Skeletal muscle satellite cell (primary cell): ENCODE measurements at regions not wholly inside any gene's neighbourhood (a gene's known extent, or its start where the extent isn't known, plus 50 kb on each side); places are given as distances from the start of the nearest gene placed in this dataset.
A peak's percentile ranks its signal among the peaks of the same experiment; 100 is the strongest.

Experiments used
- H3K27me3 ChIP-seq: 2 replicates; pipeline ENCODE4 v1.7.0; 2013; ENCODE audit warnings: low read length; ENCODE audit not compliant: control insufficient read depth, insufficient read depth
- H3K36me3 ChIP-seq: 2 replicates; pipeline ENCODE4 v1.7.0; 2013; ENCODE audit warnings: mild to moderate bottlenecking, control low read depth, low read length; ENCODE audit not compliant: insufficient read depth
- H3K4me1 ChIP-seq: 2 replicates; pipeline ENCODE4 v1.7.0; 2013; ENCODE audit warnings: low read length; ENCODE audit not compliant: control insufficient read depth, insufficient read depth
- H3K4me2 ChIP-seq: 2 replicates; pipeline ENCODE4 v1.7.0; 2013; ENCODE audit warnings: mild to moderate bottlenecking, low read length
- H3K4me3 ChIP-seq: 2 replicates; pipeline ENCODE4 v1.7.0; 2013; ENCODE audit warnings: low read length
- H3K9ac ChIP-seq: 2 replicates; pipeline ENCODE4 v1.7.0; 2013; ENCODE audit warnings: mild to moderate bottlenecking, low read depth, low read length, moderate library complexity
- H3K9me3 ChIP-seq: replicated peaks from 2 replicates; pipeline ENCODE4 v1.7.0; 2013; ENCODE audit warnings: mild to moderate bottlenecking, control low read depth, low read length

DNA sequence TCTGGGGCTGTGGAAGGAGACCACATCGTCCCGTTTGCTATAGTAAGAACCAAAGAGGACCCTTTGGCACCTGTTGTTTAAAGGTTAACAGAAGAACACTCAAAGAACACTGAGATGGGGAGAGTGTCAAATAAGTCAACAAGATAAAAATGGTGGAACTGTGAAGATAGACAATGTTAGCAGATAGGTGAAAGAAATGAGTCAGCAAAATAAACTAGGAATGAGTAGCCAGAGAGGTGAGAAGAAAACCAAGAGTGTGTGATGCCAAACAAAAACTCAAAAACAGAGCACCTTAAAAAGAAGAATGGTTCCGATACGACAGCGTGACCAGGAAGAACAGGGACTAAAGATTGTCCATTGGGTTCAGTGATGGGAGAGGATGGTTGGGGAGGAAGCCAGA, 74.7 kb upstream of the PIWIL1 start:
- Histone ChIP-seq H3K9ac (no peak overlapping the region), H3K4me3 (no peak overlapping the region), H3K27me3 (no peaks in the 10 kb centered on the region), H3K9me3 (peaks cover 3% of the 10 kb centered on the region), H3K4me1 (no peaks in the 10 kb centered on the region), H3K36me3 (no peaks in the 10 kb centered on the region), H3K4me2 (no peak overlapping the region)

DNA sequence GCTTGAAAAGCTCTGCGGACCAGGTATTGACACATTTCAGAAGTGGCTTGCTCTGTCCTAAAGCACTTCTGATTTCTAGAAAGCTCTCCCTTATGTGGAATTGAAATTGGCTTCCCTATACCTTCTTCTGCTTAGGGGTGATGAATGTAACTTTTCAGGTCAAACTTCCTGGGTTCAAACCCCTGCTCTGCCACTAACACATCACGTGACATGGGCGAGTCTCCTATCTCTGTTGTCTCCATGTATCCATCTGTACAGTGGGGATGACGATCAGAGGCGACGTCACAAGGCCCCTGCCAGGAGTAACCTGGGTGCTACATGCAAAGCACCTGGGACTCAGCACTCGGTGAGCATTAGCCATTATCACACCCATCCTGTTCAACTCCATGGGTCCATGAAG, 73.7 kb upstream of the PIWIL1 start:
- Histone ChIP-seq H3K9ac (no peak overlapping the region), H3K36me3 (no peaks in the 10 kb centered on the region), H3K27me3 (no peaks in the 10 kb centered on the region), H3K4me3 (no peak overlapping the region), H3K9me3 (peaks cover 3% of the 10 kb centered on the region), H3K4me1 (no peaks in the 10 kb centered on the region), H3K4me2 (no peak overlapping the region)

DNA sequence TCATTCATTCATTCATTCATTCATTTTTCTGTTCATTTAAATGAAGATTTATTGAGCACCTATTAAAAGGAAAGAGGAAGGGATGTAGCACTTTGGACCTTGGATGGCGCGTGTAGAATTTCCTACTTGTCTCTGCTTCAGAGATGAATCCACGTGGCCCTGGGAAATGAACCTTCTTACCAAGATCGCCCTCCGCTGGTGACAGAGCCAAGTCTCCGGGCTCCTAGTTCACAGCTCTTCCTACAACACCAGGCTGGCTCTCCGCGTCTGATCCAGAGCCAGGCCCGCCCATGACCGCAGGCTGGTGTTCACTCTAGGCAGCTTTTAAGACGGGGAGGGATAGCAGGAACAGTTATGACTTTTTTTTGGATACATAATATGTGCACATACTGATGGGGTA, 70.9 kb upstream of the PIWIL1 start:
- Histone ChIP-seq H3K9me3 (peaks cover 3% of the 10 kb centered on the region), H3K9ac (no peak overlapping the region), H3K36me3 (no peaks in the 10 kb centered on the region), H3K4me1 (no peaks in the 10 kb centered on the region), H3K4me3 (no peak overlapping the region), H3K27me3 (no peaks in the 10 kb centered on the region), H3K4me2 (no peak overlapping the region)

- no peaks in the 10 kb centered on the region for H3K36me3 ChIP-seq
- H3K4me1 ChIP-seq = no peaks in the 10 kb centered on the region
- no peaks in the 10 kb centered on the region for H3K9me3 ChIP-seq
- no peak overlapping the region for H3K9ac ChIP-seq
- peak overlapping the region; percentile 36 for H3K4me2 ChIP-seq
- peak overlapping the region; percentile 51 for H3K4me3 ChIP-seq
- H3K27me3 ChIP-seq = no peaks in the 10 kb centered on the region
Measured at GRCh38 chr12:130280231-130280630, 57.5 kb upstream of the PIWIL1 start.

DNA sequence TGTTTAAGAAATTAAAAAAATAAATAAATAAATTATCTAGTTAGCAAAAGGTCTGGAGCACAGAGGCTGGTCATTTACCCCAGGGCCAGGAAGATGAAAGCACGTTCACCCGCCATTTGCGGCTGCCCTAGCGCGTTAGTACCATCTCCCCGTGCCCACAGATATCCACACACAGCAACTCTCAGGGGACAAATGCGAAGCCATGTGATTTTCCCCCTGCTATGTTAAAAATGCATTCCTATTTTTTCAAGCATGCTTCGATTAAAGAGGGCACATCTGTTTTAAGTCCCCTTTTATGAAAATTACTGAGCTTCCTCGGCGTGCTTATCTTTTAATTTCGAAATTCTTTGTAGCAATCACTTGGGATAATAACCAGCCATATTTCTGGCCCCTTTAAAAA, 56.9 kb upstream of the PIWIL1 start:
- Histone ChIP-seq H3K4me3 (no peak overlapping the region), H3K9ac (no peak overlapping the region), H3K27me3 (no peaks in the 10 kb centered on the region), H3K4me2 (no peak overlapping the region), H3K4me1 (no peaks in the 10 kb centered on the region), H3K36me3 (no peaks in the 10 kb centered on the region), H3K9me3 (no peaks in the 10 kb centered on the region)

GRCh38 chr12:130281153-130281799, 56.4 kb upstream of the PIWIL1 start:
- Histone ChIP-seq H3K4me1 (no peaks in the 10 kb centered on the region), H3K36me3 (no peaks in the 10 kb centered on the region), H3K9me3 (peaks cover 5% of the 10 kb centered on the region), H3K27me3 (no peaks in the 10 kb centered on the region), H3K4me2 (peak overlapping the region; percentile 19), H3K4me3 (no peak overlapping the region), H3K9ac (no peak overlapping the region)

GRCh38 chr12:130286041-130286440, 51.6 kb upstream of the PIWIL1 start:
- no peaks in the 10 kb centered on the region for H3K27me3 ChIP-seq
- no peaks in the 10 kb centered on the region for H3K4me1 ChIP-seq
- H3K9ac ChIP-seq = no peak overlapping the region
- H3K9me3 ChIP-seq = peaks cover 13% of the 10 kb centered on the region
- H3K4me3 ChIP-seq = no peak overlapping the region
- no peaks in the 10 kb centered on the region for H3K36me3 ChIP-seq
- H3K4me2 ChIP-seq = no peak overlapping the region

DNA sequence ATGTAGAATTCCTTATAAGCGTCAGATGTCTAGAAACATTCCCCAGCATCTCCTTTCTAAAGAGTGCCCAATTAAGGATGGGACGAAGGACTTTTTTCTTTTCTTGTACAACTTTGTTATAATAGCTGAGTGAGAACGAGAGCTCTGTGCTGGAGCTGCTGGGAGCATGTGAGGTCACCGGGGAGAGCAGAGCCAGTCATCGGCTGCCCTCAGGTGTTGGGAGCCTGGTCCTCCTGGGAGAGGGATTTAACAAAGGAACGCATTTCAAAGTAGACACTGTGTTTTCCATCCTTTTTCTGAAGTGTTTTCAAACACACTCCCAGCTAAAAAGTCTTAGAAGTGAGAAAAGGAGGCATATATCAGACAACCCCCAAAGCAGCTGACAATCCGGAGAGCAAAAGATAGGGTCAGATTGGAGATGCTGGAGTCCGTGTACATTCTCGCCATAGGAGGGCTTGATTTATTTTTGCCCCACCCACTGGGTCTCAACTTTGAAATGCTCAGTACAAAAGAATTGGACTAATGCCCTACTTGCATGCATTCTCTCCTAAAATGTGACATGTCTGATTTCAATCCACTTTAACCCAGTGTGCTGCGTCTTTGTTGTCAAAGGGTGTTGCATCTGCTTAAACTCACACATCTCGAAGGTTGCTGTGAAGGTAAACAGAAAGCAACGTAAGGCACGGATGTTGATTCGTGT, 50.8 kb upstream of the PIWIL1 start:
- H3K36me3 ChIP-seq = no peaks in the 10 kb centered on the region
- H3K9me3 ChIP-seq = peaks cover 13% of the 10 kb centered on the region
- no peak overlapping the region for H3K4me3 ChIP-seq
- H3K27me3 ChIP-seq = no peaks in the 10 kb centered on the region
- no peak overlapping the region for H3K4me2 ChIP-seq
- no peak overlapping the region for H3K9ac ChIP-seq
- no peaks in the 10 kb centered on the region for H3K4me1 ChIP-seq
